ENCODE measurements at regions not wholly inside any gene's neighbourhood (a gene's known extent, or its start where the extent isn't known, plus 50 kb on each side); places are given as distances from the start of the nearest gene placed in this dataset.
"Not testable (repeated sequence)": the region's sequence is repeated elsewhere in the genome, so short reads cannot be mapped to it uniquely, and the experiment has no call there.

DNA sequence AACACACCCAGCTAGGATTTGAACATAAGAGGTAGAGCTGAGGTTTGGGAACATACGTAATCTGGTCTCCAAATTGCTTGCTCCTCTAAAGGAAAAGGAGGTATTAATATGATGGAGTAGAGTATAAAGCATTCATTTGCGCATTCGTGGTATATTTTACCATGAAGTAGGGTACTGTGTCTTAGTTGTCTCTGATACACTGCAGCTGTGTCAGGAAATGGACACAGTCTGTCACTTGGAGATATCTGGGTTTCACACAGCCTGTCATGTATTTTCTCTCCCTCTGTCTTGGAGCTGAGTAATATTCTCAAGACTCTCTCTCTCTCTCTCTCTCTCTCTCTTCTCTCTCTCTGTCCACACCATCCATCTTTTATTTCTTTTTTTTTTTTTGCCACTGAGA, 274.8 kb upstream of the UGT8 start:
- TF ChIP-seq, protein P1, sequence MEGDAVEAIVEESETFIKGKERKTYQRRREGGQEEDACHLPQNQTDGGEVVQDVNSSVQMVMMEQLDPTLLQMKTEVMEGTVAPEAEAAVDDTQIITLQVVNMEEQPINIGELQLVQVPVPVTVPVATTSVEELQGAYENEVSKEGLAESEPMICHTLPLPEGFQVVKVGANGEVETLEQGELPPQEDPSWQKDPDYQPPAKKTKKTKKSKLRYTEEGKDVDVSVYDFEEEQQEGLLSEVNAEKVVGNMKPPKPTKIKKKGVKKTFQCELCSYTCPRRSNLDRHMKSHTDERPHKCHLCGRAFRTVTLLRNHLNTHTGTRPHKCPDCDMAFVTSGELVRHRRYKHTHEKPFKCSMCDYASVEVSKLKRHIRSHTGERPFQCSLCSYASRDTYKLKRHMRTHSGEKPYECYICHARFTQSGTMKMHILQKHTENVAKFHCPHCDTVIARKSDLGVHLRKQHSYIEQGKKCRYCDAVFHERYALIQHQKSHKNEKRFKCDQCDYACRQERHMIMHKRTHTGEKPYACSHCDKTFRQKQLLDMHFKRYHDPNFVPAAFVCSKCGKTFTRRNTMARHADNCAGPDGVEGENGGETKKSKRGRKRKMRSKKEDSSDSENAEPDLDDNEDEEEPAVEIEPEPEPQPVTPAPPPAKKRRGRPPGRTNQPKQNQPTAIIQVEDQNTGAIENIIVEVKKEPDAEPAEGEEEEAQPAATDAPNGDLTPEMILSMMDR (IDR thresholded peaks at IDR 0.05; ENCODE audit: low read depth, low read length, missing control alignments) = no peak
- DNase-seq (ENCODE audit: low read depth) = no peak

DNA sequence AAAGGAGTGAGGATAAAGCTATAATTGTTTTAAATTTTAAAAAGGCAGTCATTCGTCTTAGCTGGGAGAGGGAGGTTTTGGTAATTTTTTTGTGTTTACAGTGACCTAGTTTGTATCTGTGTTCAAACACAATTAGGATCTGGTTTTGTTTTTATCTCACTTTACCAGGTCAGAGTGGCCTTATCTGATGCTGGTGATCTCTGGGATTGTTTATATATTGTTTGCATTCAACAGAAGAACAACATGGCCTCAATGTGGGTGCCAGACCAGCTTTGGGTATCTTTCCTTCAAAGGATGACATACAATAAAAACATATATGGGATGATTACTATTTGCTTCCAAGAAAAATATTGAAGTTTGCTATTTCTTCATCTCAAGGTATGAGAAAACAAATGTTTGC, 272.2 kb upstream of the UGT8 start:
- no peak overlapping the region for H3K4me3 ChIP-seq (ENCODE audit: low read depth, low read length)
- TF ChIP-seq, protein P1 (IDR thresholded peaks at IDR 0.05; ENCODE audit: low read depth, low read length, missing control alignments) = no peak
- no peak for DNase-seq (ENCODE audit: low read depth)

More for the DNA sequence above, 274.8 kb upstream of the UGT8 start:
- no peak overlapping the region for H3K4me3 ChIP-seq (ENCODE audit: low read depth, low read length)

DNA sequence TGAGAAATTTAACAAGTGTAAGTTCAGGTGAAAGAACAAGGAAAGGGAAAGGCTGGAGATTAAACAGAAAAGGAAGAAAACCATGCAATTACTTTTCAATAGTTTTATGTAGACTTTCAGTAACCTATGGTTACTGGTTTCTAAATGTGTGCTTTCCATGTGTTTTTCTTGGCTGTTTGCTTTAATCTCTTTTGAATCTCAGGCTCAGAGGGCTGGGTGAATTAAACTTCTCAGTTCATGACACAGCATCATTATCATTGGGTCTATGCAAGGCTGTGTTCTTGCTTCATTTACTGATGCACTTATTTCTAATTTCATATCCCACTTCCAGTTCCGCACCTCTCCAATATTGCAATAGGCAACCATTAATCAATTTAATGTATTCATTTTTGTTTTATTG, 266.5 kb upstream of the UGT8 start:
- TF ChIP-seq, protein P1 (IDR thresholded peaks at IDR 0.05; ENCODE audit: low read depth, low read length, missing control alignments) = no peak
- H3K4me3 ChIP-seq (ENCODE audit: low read depth, low read length) = no peak overlapping the region
- no peak for DNase-seq (ENCODE audit: low read depth)

DNA sequence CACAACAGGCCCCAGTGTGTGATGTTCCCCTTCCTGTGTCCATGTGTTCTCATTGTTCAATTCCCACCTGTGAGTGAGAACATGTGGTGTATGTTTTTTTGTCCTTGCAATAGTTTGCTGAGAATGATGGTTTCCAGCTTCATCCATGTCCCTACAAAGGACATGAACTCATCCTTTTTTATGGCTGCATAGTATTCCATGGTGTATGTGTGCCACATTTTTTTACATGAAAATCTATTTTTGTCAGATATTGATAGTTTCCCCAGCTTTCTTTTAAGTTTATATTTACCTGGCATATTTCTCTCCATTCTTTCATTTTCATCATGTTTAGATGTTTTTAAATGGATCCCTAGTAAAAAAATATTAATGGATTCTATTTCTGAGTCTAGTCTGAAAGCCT, 264.2 kb upstream of the UGT8 start:
- not testable (repeated sequence) for DNase-seq (ENCODE audit: low read depth); H3K4me3 ChIP-seq (ENCODE audit: low read depth, low read length)

DNA sequence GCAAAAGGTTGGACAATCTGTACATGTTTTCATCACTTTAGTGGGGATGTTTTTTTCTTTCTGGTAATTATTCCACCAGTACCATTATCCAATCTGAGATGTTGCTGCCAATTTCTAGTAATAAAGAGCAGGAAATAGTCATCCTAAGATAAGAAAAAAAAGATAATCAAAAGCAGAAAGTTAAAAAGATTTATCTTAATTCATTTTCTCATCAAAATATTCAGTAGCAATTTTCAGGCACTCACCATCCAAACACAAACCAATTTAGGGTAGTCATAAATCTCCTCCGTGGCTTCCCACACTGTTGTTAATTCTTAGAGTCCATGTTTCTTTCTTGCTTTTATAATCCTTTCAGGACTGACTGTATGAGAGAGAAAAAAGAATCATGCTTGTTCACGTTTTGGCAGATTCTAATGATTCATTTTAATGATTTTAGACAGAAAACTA, 263.7 kb upstream of the UGT8 start:
- no peak overlapping the region for H3K4me3 ChIP-seq (ENCODE audit: low read depth, low read length)
- no peak for DNase-seq (ENCODE audit: low read depth)
- TF ChIP-seq, protein P1 (IDR thresholded peaks at IDR 0.05; ENCODE audit: low read depth, low read length, missing control alignments) = no peak

DNA sequence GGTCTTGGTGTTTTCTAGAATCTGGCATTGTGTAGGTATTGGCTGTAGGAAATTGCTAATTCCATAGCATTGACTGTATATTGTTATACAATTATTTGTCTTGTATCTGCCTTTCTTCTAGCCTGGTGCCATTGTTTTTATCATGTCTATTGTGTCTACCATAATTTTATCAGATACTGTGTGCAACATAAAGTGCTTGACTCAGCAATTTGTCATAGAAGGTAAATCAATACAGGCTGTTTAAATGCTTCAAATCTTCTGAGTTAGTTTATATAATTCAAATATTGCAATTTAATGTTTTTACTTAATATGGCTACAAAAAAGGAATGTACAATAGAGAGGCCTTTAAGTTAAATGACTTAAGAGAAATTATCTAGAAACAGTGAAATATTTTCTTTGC, 263.3 kb upstream of the UGT8 start:
- TF ChIP-seq, protein P1 (IDR thresholded peaks at IDR 0.05; ENCODE audit: low read depth, low read length, missing control alignments) = no peak
- DNase-seq (ENCODE audit: low read depth) = no peak
- H3K4me3 ChIP-seq (ENCODE audit: low read depth, low read length) = no peak overlapping the region

DNA sequence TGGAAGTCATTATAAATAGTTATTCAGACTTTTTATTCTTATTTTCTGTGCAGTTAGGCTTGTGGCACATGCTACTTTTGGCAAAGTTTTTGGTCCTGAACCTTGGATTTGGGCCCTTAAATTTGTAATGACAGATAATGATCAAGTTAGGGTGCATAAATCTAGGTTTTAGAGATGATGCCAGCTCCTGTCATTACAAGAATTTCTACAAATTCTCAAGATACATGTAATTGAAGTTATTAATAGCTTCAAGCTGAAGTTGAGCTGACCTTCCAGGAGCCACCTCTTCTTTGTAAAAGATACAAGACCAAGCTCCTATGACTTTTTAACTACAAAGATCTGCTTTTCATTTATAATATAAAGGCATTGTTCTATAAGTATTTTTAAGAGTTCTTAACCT, 255.6 kb upstream of the UGT8 start:
- TF ChIP-seq, protein P1 (IDR thresholded peaks at IDR 0.05; ENCODE audit: low read depth, low read length, missing control alignments) = no peak
- no peak for DNase-seq (ENCODE audit: low read depth)
- no peak overlapping the region for H3K4me3 ChIP-seq (ENCODE audit: low read depth, low read length)
